SH-SY5Y (cell line): ENCODE measurements at regions not wholly inside any gene's neighbourhood (a gene's known extent, or its start where the extent isn't known, plus 50 kb on each side); places are given as distances from the start of the nearest gene placed in this dataset.

Experiments used
- GATA2 ChIP-seq: IDR thresholded peaks from 2 replicates; pipeline ENCODE4 v1.6.1; 2011; ENCODE audit warnings: mild to moderate bottlenecking, low read depth, low read length
- GATA3 ChIP-seq: IDR thresholded peaks from 2 replicates; pipeline ENCODE4 v1.6.1; 2011; ENCODE audit warnings: low read depth, mild to moderate bottlenecking, low read length, moderate library complexity

GRCh38 chr3:21989341-21990042, 238.5 kb upstream of the ZNF385D start:
- TF ChIP-seq GATA3 (no peak), GATA2 (no peak; the same call in 1 of the 2 replicates)
